MM.1S (cell line): ENCODE measurements at regions not wholly inside any gene's neighbourhood (a gene's known extent, or its start where the extent isn't known, plus 50 kb on each side); places are given as distances from the start of the nearest gene placed in this dataset.

Experiments
- EZH2 ChIP-seq: fragments of 300-600 bp; sonication (generic); optimal IDR thresholded peaks from 2 replicates; pipeline ENCODE3; 2017; ENCODE audit warnings: low read depth, mild to moderate bottlenecking, antibody characterized with exemption, low read length, mixed read lengths
- EZH2phosphoT487 ChIP-seq: fragments of 300-600 bp; sonication (generic); IDR thresholded peaks from 2 replicates; pipeline ENCODE4 v1.6.1; 2018; ENCODE audit warnings: antibody characterized with exemption, low read length
- TF ChIP-seq, protein P1 (sequence below): fragments of 300-600 bp; sonication (generic); IDR thresholded peaks from 2 replicates; pipeline ENCODE4 v1.5.1; 2016; ENCODE audit warnings: antibody characterized with exemption, low read length, mixed read lengths

DNA sequence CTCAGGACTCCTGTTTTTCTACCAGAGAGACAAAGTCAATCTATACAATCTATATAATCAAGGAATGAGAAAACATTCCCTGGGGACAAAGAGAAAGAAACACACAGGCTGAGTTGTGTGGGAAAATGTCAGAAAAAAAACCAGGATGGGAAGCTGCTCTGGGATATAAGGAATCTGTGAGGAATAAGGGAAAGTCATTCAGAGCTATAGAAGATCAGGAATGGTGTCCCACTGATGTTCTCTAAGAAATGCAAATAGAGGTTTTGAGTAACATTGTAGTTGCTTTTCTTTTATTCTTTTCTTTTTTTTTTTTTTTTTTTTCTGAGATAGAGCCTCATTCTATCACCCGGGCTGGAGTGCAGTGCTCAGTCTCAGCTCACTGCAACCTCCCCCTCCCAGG lies 605.9 kb upstream of the KLF4 start:
- no peak for TF ChIP-seq EZH2phosphoT487
- TF ChIP-seq, protein P1, sequence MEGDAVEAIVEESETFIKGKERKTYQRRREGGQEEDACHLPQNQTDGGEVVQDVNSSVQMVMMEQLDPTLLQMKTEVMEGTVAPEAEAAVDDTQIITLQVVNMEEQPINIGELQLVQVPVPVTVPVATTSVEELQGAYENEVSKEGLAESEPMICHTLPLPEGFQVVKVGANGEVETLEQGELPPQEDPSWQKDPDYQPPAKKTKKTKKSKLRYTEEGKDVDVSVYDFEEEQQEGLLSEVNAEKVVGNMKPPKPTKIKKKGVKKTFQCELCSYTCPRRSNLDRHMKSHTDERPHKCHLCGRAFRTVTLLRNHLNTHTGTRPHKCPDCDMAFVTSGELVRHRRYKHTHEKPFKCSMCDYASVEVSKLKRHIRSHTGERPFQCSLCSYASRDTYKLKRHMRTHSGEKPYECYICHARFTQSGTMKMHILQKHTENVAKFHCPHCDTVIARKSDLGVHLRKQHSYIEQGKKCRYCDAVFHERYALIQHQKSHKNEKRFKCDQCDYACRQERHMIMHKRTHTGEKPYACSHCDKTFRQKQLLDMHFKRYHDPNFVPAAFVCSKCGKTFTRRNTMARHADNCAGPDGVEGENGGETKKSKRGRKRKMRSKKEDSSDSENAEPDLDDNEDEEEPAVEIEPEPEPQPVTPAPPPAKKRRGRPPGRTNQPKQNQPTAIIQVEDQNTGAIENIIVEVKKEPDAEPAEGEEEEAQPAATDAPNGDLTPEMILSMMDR = no peak
- TF ChIP-seq EZH2 = no peak
